HCT116 (cell line): ENCODE measurements at regions not wholly inside any gene's neighbourhood (a gene's known extent, or its start where the extent isn't known, plus 50 kb on each side); places are given as distances from the start of the nearest gene placed in this dataset.

Source experiments
- ATAC-seq: fragments of 200-7000 bp; cut with Tn5 transposase; 2 replicates; pipeline ENCODE4 v1.9.1; 2020; ENCODE audit warnings: mild to moderate bottlenecking, moderate library complexity
- BruUV-seq: library from RNA; stranded (reverse); fragments of 400-500 nt; replicated peaks from 2 replicates; lab custom pipeline; 2021; lab: Mats Ljungman, UMichigan
- CTCF ChIA-PET: fragments of 300-600 bp; sonication (Branson Sonifier 250); formaldehyde crosslinking; loops from one replicate; lab custom pipeline; 2021; ENCODE audit warnings: antibody characterized with exemption; lab: Charles Lee
- POLR2A ChIA-PET: fragments of 300-600, 350-600 bp; sonication (Branson Sonifier 250); formaldehyde crosslinking; loops from one replicate; lab custom pipeline; 2021; ENCODE audit warnings: antibody characterized with exemption; lab: Charles Lee
- RAD21 ChIA-PET, 2 experiments: fragments of 300-600 bp; sonication (Branson Sonifier 250); formaldehyde crosslinking; loops; one replicate each; lab custom pipeline; 2023; ENCODE audit warnings: low total read pairs in 2 of 2; ENCODE audit not compliant: uncharacterized antibody in 2 of 2, unreplicated experiment in 2 of 2, low non-redundant PET in 1 of 2; lab: Charles Lee
- DNase-seq: peaks from one replicate; pipeline ENCODE4 v3.0.0-alpha.2; 2010; ENCODE audit warnings: low read depth, low spot score
- H2AFZ ChIP-seq: fragments of 200-600 bp; shearing (Covaris generic), sonication (generic); 2 replicates; pipeline ENCODE4 v1.6.1; 2017; ENCODE audit warnings: low read depth, mixed run types, mixed read lengths, antibody characterized with exemption, low read length; ENCODE audit not compliant: poor library complexity, severe bottlenecking
- H3K27ac ChIP-seq: 2 replicates; pipeline ENCODE4 v1.5.1; 2012; ENCODE audit warnings: low read depth, low read length
- H3K27me3 ChIP-seq: fragments of 200-600 bp; sonication (generic); 2 replicates; pipeline ENCODE4 v1.6.1; 2016; ENCODE audit warnings: mixed run types, low read length, mixed read lengths; ENCODE audit not compliant: insufficient read depth
- H3K36me3 ChIP-seq, 2 experiments: fragments of 200-500 bp in 1 of 2; fragments of 200-600 bp in 1 of 2; sonication (Bioruptor generic) in 1 of 2; sonication (generic) in 1 of 2; 2 replicates each; pipeline versions ENCODE4 v1.5.1 to v1.6.1; 2014 to 2016; ENCODE audit warnings: low read length in 2 of 2, inconsistent platforms in 1 of 2, mixed read lengths in 1 of 2, mixed run types in 1 of 2; ENCODE audit not compliant: insufficient read depth in 2 of 2, control insufficient read depth in 1 of 2
- H3K4me1 ChIP-seq, 2 experiments: fragments of 200-600 bp in 1 of 2; sonication (generic) in 1 of 2; 2 replicates each; pipeline versions ENCODE4 v1.5.1 to v1.6.1; 2012 to 2017; ENCODE audit warnings: low read length in 2 of 2, inconsistent platforms in 1 of 2, mild to moderate bottlenecking in 1 of 2, mixed read lengths in 1 of 2, mixed run types in 1 of 2, moderate library complexity in 1 of 2; ENCODE audit not compliant: insufficient read depth in 2 of 2, control insufficient read depth in 1 of 2
- H3K4me2 ChIP-seq: fragments of 200-600 bp; sonication (generic); 2 replicates; pipeline ENCODE4 v1.6.1; 2017; ENCODE audit warnings: mixed run types, low read length, mixed read lengths
- H3K4me3 ChIP-seq, 2 experiments: fragments of 200-600 bp in 1 of 2; sonication (generic) in 1 of 2; replicated peaks in 1 of 2; 2 replicates each; pipeline ENCODE4 v1.5.1; 2011 to 2016; ENCODE audit warnings: low read length in 2 of 2, control low read depth in 1 of 2, low read depth in 1 of 2, mild to moderate bottlenecking in 1 of 2, mixed read lengths in 1 of 2, mixed run types in 1 of 2
- H3K79me2 ChIP-seq: fragments of 200-600 bp; sonication (generic); 2 replicates; pipeline ENCODE4 v1.6.1; 2017; ENCODE audit warnings: mild to moderate bottlenecking, mixed run types, low read length, moderate library complexity, mixed read lengths; ENCODE audit not compliant: insufficient read depth
- H3K9ac ChIP-seq: fragments of 200-600 bp; sonication (generic); 2 replicates; pipeline ENCODE4 v1.6.1; 2016; ENCODE audit warnings: low read length, mixed read lengths
- H3K9me2 ChIP-seq: fragments of 200-600 bp; sonication (generic), shearing (Covaris generic); 2 replicates; pipeline ENCODE4 v1.6.1; 2017; ENCODE audit warnings: mixed run types, mild to moderate bottlenecking, moderate library complexity; ENCODE audit not compliant: insufficient read depth
- H3K9me3 ChIP-seq, 2 experiments: fragments of 200-500 bp in 1 of 2; fragments of 200-600 bp in 1 of 2; sonication (Bioruptor generic) in 1 of 2; sonication (generic) in 1 of 2; 2 replicates each; pipeline ENCODE4 v1.6.1; 2014 to 2017; ENCODE audit warnings: low read length in 2 of 2, mixed read lengths in 2 of 2, inconsistent platforms in 1 of 2, low read depth in 1 of 2, mild to moderate bottlenecking in 1 of 2, mixed run types in 1 of 2, moderate library complexity in 1 of 2; ENCODE audit not compliant: control insufficient read depth in 1 of 2, insufficient read depth in 1 of 2
- H4K20me1 ChIP-seq: fragments of 200-600 bp; sonication (generic), shearing (Covaris generic); 2 replicates; pipeline ENCODE4 v1.6.1; 2017; ENCODE audit warnings: mixed run types, mild to moderate bottlenecking, moderate library complexity; ENCODE audit not compliant: insufficient read depth
- CBX3 ChIP-seq: IDR thresholded peaks from 2 replicates; pipeline ENCODE4 v1.6.1; 2012; ENCODE audit warnings: low read depth
- CEBPB ChIP-seq: IDR thresholded peaks from 2 replicates; pipeline ENCODE4 v1.6.1; 2012; ENCODE audit warnings: low read depth
- ELF1 ChIP-seq: IDR thresholded peaks from 2 replicates; pipeline ENCODE4 v1.6.1; 2012; ENCODE audit warnings: low read depth, borderline replicate concordance
- EZH2 ChIP-seq: fragments of 200-600 bp; sonication (generic); IDR thresholded peaks from 2 replicates; pipeline ENCODE4 v1.6.1; 2017; ENCODE audit warnings: antibody characterized with exemption, mixed run types
- EZH2phosphoT487 ChIP-seq: fragments of 200-600 bp; IDR thresholded peaks from 2 replicates; pipeline ENCODE4 v1.6.1; 2018; ENCODE audit warnings: antibody characterized with exemption, borderline replicate concordance
- FOSL1 ChIP-seq: IDR thresholded peaks from 2 replicates; pipeline ENCODE4 v1.6.1; 2012; ENCODE audit warnings: low read depth
- JUND ChIP-seq: IDR thresholded peaks from 2 replicates; pipeline ENCODE4 v1.6.1; 2012
- POLR2AphosphoS5 ChIP-seq: IDR thresholded peaks from 2 replicates; pipeline ENCODE4 v1.6.1; 2011; ENCODE audit warnings: mild to moderate bottlenecking, low read depth, low read length, moderate library complexity
- RAD21 ChIP-seq: IDR thresholded peaks from 2 replicates; pipeline ENCODE4 v1.6.1; 2012; ENCODE audit warnings: low read depth, mild to moderate bottlenecking
- SIN3A ChIP-seq: IDR thresholded peaks from 2 replicates; pipeline ENCODE4 v1.6.1; 2012; ENCODE audit warnings: low read depth
- SP1 ChIP-seq: IDR thresholded peaks from 2 replicates; pipeline ENCODE4 v1.6.1; 2012; ENCODE audit warnings: low read depth
- SRF ChIP-seq: IDR thresholded peaks from 2 replicates; pipeline ENCODE4 v1.6.1; 2012; ENCODE audit warnings: low read depth
- TCF7L2 ChIP-seq: IDR thresholded peaks from 2 replicates; pipeline ENCODE4 v1.7.0; 2011; ENCODE audit warnings: borderline replicate concordance, inconsistent platforms; ENCODE audit not compliant: insufficient read depth, insufficient read length; ENCODE audit errors: extremely low read depth
- ZFX ChIP-seq: fragments of 450-650 bp; IDR thresholded peaks from 2 replicates; pipeline ENCODE4 v1.6.1; 2017
- ZNF274 ChIP-seq: fragments of 200-500 bp; sonication (Bioruptor generic); IDR thresholded peaks from 2 replicates; pipeline ENCODE4 v1.6.1; 2014; ENCODE audit warnings: mild to moderate bottlenecking, low read depth, low read length, inconsistent platforms
- intact Hi-C: fragments of 100-400 bp; cut with micrococcal nuclease; formaldehyde crosslinking; loops from 2 replicates; pipeline ENCODE4 v1.10.0; 2022
- TF ChIP-seq, protein P1 (sequence below): IDR thresholded peaks from 2 replicates; pipeline ENCODE4 v1.6.1; 2011; ENCODE audit warnings: mild to moderate bottlenecking, low read length, moderate library complexity; ENCODE audit not compliant: insufficient replicate concordance; ENCODE audit errors: extremely low read depth
- TF ChIP-seq, protein P2 (sequence below): IDR thresholded peaks from 2 replicates; pipeline ENCODE4 v1.6.1; 2012
- TF ChIP-seq, protein P3 (sequence below): IDR thresholded peaks from 2 replicates; pipeline ENCODE4 v1.6.1; 2012; ENCODE audit warnings: low read depth
- TF ChIP-seq, protein P4 (sequence below), 3 experiments: fragments of 200-600 bp in 1 of 3; sonication (generic) in 1 of 3; IDR thresholded peaks in 2 of 3; conservative IDR thresholded peaks in 1 of 3; 2 replicates each; pipeline ENCODE4 v1.5.1; 2012 to 2017; ENCODE audit warnings: low read depth in 2 of 3, low read length in 2 of 3, antibody characterized with exemption in 1 of 3, borderline replicate concordance in 1 of 3, control low read depth in 1 of 3, mild to moderate bottlenecking in 1 of 3, mixed read lengths in 1 of 3, mixed run types in 1 of 3, moderate library complexity in 1 of 3; ENCODE audit not compliant: insufficient read depth in 1 of 3

DNA sequence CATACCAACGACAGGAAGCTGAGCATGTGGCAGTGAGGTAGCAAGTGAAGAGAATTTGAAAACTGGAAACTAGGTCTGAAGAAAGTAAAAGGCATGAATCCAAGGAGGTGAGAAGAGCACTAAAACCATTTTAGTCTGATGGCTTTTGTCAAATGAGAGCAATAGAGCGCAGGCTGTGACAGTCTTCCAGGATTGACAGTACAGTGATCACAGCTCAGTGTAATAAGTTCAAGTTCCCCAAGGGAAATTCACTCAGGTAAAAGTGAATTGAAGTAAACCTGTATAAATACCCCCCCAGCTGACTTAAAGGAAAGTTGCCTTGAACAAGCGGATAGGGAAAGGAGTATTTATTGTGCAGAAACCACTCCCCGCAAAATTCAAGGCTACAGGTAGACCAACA is 224.2 kb upstream of the CRBN start:
- no peak for ATAC-seq
- ChIA-PET RAD21 (no interaction called here), POLR2A (no interaction called here), CTCF (no interaction called here)
- peaks cover 0 to 5% of the 10 kb centered on the region in 2 experiments; a peak in 2 of 4 replicates for H3K9me3 ChIP-seq
- H3K36me3 ChIP-seq = no peaks in the 10 kb centered on the region
- no TSS peak for BruUV-seq
- no peak overlapping the region for H3K9ac ChIP-seq
- H4K20me1 ChIP-seq = no peaks in the 10 kb centered on the region
- no peak overlapping the region for H3K27ac ChIP-seq
- no peak overlapping the region for H3K4me2 ChIP-seq
- no peaks in the 10 kb centered on the region for H3K9me2 ChIP-seq
- no peaks in the 10 kb centered on the region for H3K79me2 ChIP-seq
- H3K4me1 ChIP-seq = no peaks in the 10 kb centered on the region
- H2AFZ ChIP-seq = no peak overlapping the region
- intact Hi-C loops = no loop called here
- H3K27me3 ChIP-seq = no peaks in the 10 kb centered on the region
- no peak for TF ChIP-seq SP1
- TF ChIP-seq TCF7L2 = no peak
- TF ChIP-seq SRF = no peak
- no peak for TF ChIP-seq POLR2AphosphoS5
- TF ChIP-seq CBX3 = no peak
- TF ChIP-seq ZNF274 = no peak
- TF ChIP-seq, protein P1, sequence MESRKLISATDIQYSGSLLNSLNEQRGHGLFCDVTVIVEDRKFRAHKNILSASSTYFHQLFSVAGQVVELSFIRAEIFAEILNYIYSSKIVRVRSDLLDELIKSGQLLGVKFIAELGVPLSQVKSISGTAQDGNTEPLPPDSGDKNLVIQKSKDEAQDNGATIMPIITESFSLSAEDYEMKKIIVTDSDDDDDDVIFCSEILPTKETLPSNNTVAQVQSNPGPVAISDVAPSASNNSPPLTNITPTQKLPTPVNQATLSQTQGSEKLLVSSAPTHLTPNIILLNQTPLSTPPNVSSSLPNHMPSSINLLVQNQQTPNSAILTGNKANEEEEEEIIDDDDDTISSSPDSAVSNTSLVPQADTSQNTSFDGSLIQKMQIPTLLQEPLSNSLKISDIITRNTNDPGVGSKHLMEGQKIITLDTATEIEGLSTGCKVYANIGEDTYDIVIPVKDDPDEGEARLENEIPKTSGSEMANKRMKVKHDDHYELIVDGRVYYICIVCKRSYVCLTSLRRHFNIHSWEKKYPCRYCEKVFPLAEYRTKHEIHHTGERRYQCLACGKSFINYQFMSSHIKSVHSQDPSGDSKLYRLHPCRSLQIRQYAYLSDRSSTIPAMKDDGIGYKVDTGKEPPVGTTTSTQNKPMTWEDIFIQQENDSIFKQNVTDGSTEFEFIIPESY = no peak
- no peak for TF ChIP-seq FOSL1
- TF ChIP-seq, protein P2, sequence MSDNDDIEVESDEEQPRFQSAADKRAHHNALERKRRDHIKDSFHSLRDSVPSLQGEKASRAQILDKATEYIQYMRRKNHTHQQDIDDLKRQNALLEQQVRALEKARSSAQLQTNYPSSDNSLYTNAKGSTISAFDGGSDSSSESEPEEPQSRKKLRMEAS = no peak
- no peak for TF ChIP-seq EZH2
- no peak for TF ChIP-seq SIN3A
- no peak for TF ChIP-seq ELF1
- no peak for TF ChIP-seq ZFX
- TF ChIP-seq, protein P3, sequence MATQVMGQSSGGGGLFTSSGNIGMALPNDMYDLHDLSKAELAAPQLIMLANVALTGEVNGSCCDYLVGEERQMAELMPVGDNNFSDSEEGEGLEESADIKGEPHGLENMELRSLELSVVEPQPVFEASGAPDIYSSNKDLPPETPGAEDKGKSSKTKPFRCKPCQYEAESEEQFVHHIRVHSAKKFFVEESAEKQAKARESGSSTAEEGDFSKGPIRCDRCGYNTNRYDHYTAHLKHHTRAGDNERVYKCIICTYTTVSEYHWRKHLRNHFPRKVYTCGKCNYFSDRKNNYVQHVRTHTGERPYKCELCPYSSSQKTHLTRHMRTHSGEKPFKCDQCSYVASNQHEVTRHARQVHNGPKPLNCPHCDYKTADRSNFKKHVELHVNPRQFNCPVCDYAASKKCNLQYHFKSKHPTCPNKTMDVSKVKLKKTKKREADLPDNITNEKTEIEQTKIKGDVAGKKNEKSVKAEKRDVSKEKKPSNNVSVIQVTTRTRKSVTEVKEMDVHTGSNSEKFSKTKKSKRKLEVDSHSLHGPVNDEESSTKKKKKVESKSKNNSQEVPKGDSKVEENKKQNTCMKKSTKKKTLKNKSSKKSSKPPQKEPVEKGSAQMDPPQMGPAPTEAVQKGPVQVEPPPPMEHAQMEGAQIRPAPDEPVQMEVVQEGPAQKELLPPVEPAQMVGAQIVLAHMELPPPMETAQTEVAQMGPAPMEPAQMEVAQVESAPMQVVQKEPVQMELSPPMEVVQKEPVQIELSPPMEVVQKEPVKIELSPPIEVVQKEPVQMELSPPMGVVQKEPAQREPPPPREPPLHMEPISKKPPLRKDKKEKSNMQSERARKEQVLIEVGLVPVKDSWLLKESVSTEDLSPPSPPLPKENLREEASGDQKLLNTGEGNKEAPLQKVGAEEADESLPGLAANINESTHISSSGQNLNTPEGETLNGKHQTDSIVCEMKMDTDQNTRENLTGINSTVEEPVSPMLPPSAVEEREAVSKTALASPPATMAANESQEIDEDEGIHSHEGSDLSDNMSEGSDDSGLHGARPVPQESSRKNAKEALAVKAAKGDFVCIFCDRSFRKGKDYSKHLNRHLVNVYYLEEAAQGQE = no peak
- no peak for TF ChIP-seq JUND
- no peak for TF ChIP-seq CEBPB
- TF ChIP-seq, protein P4, sequence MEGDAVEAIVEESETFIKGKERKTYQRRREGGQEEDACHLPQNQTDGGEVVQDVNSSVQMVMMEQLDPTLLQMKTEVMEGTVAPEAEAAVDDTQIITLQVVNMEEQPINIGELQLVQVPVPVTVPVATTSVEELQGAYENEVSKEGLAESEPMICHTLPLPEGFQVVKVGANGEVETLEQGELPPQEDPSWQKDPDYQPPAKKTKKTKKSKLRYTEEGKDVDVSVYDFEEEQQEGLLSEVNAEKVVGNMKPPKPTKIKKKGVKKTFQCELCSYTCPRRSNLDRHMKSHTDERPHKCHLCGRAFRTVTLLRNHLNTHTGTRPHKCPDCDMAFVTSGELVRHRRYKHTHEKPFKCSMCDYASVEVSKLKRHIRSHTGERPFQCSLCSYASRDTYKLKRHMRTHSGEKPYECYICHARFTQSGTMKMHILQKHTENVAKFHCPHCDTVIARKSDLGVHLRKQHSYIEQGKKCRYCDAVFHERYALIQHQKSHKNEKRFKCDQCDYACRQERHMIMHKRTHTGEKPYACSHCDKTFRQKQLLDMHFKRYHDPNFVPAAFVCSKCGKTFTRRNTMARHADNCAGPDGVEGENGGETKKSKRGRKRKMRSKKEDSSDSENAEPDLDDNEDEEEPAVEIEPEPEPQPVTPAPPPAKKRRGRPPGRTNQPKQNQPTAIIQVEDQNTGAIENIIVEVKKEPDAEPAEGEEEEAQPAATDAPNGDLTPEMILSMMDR (IDR thresholded peaks at IDR 0.05 in 2 of 3, conservative IDR thresholded peaks at IDR 0.05 in 1 of 3; ENCODE audit: borderline replicate concordance in 1 of 3, insufficient read depth in 1 of 3, low read depth in 2 of 3, low read length in 2 of 3) = no peak
- no peak for TF ChIP-seq RAD21
- TF ChIP-seq EZH2phosphoT487 = no peak
- TF ChIP-seq, all 23 proteins: peak for 0
- DNase-seq = no peak
- H3K4me3 ChIP-seq = no peak overlapping the region
